SU-DHL-6 (cell line): ENCODE measurements at regions not wholly inside any gene's neighbourhood (a gene's known extent, or its start where the extent isn't known, plus 50 kb on each side); places are given as distances from the start of the nearest gene placed in this dataset.

Source experiments
- EZH2phosphoT487 ChIP-seq: fragments of 200-600 bp; sonication (generic), shearing (Covaris generic); conservative IDR thresholded peaks from 2 replicates; pipeline ENCODE4 v1.6.1; 2018; ENCODE audit warnings: mild to moderate bottlenecking, antibody characterized with exemption, low read length, moderate library complexity, mixed read lengths
- TF ChIP-seq, protein P1 (sequence below): fragments of 200-600 bp; sonication (generic); IDR thresholded peaks from one replicate; pipeline ENCODE4 v1.5.1; 2017; ENCODE audit warnings: antibody characterized with exemption, mild to moderate bottlenecking, low read length, moderate library complexity; ENCODE audit not compliant: insufficient read depth, poor library complexity, severe bottlenecking

DNA sequence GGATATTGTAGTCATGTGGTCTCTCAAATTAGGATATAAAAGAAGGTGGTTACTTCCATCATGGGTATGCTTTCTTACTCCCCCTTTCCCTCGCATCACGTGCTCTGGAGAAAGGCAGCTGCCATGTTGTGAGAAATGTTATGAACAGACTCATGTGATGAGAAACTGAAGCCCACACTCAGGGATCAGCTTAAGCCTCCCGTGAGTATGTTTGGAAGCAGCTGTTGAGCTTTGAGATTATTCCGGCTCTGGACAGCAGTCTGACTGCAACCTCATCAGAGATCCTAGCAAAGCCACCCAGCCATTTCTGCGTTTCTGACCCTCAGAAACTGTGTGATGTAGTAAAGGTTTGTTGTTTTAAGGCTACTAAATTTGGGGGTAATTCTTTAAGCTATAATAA is 700.1 kb downstream of the ADCYAP1 start:
- TF ChIP-seq, protein P1, sequence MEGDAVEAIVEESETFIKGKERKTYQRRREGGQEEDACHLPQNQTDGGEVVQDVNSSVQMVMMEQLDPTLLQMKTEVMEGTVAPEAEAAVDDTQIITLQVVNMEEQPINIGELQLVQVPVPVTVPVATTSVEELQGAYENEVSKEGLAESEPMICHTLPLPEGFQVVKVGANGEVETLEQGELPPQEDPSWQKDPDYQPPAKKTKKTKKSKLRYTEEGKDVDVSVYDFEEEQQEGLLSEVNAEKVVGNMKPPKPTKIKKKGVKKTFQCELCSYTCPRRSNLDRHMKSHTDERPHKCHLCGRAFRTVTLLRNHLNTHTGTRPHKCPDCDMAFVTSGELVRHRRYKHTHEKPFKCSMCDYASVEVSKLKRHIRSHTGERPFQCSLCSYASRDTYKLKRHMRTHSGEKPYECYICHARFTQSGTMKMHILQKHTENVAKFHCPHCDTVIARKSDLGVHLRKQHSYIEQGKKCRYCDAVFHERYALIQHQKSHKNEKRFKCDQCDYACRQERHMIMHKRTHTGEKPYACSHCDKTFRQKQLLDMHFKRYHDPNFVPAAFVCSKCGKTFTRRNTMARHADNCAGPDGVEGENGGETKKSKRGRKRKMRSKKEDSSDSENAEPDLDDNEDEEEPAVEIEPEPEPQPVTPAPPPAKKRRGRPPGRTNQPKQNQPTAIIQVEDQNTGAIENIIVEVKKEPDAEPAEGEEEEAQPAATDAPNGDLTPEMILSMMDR: no peak
- no peak for TF ChIP-seq EZH2phosphoT487
